ENCODE measurements at regions not wholly inside any gene's neighbourhood (a gene's known extent, or its start where the extent isn't known, plus 50 kb on each side); places are given as distances from the start of the nearest gene placed in this dataset.
A peak's percentile ranks its signal among the peaks of the same experiment; 100 is the strongest.

- peak; percentile 64 for DNase-seq (ENCODE audit: low spot score, unreplicated experiment)
- Mint-ChIP-seq H3K36me3 (ENCODE audit: insufficient read depth) (no peaks in the 10 kb centered on the region), H3K4me3 (ENCODE audit: low read depth) (no peak overlapping the region), H3K27ac (no peak overlapping the region), H3K27me3 (peaks cover 80% of the 10 kb centered on the region), H3K4me1 (ENCODE audit: low read depth) (peaks cover 5% of the 10 kb centered on the region), H3K9me3 (ENCODE audit: low read depth) (no peaks in the 10 kb centered on the region)
- TF ChIP-seq CTCF (IDR thresholded peaks at IDR 0.05; ENCODE audit: unreplicated experiment), result peak; percentile 96
Observed at GRCh38 chr15:70488002-70488605, 275.3 kb downstream of the UACA start.

GRCh38 chr15:70487387-70487740 is 276.0 kb downstream of the UACA start:
- no peak overlapping the region for H3K4me3 Mint-ChIP-seq (ENCODE audit: low read depth)
- H3K27me3 Mint-ChIP-seq, result peaks cover 86% of the 10 kb centered on the region
- no peak for TF ChIP-seq CTCF (IDR thresholded peaks at IDR 0.05; ENCODE audit: unreplicated experiment)
- H3K27ac Mint-ChIP-seq, result no peak overlapping the region
- no peaks in the 10 kb centered on the region for H3K36me3 Mint-ChIP-seq (ENCODE audit: insufficient read depth)
- no peak for DNase-seq (ENCODE audit: low spot score, unreplicated experiment)
- peaks cover 2% of the 10 kb centered on the region for H3K4me1 Mint-ChIP-seq (ENCODE audit: low read depth)
- H3K9me3 Mint-ChIP-seq (ENCODE audit: low read depth), result no peaks in the 10 kb centered on the region

GRCh38 chr15:70486451-70487386 is 276.6 kb downstream of the UACA start:
- Mint-ChIP-seq H3K27me3 (peaks cover 83% of the 10 kb centered on the region), H3K27ac (no peak overlapping the region), H3K36me3 (ENCODE audit: insufficient read depth) (no peaks in the 10 kb centered on the region), H3K4me1 (ENCODE audit: low read depth) (no peaks in the 10 kb centered on the region), H3K9me3 (ENCODE audit: low read depth) (no peaks in the 10 kb centered on the region), H3K4me3 (ENCODE audit: low read depth) (no peak overlapping the region)
- no peak for TF ChIP-seq CTCF (IDR thresholded peaks at IDR 0.05; ENCODE audit: unreplicated experiment)
- DNase-seq (ENCODE audit: low spot score, unreplicated experiment), result no peak

- no peak for DNase-seq (ENCODE audit: low spot score, unreplicated experiment)
- no peaks in the 10 kb centered on the region for H3K4me1 Mint-ChIP-seq (ENCODE audit: low read depth)
- H3K36me3 Mint-ChIP-seq (ENCODE audit: insufficient read depth), result no peaks in the 10 kb centered on the region
- TF ChIP-seq CTCF (IDR thresholded peaks at IDR 0.05; ENCODE audit: unreplicated experiment), result no peak
- H3K27ac Mint-ChIP-seq, result no peak overlapping the region
- H3K4me3 Mint-ChIP-seq (ENCODE audit: low read depth), result no peak overlapping the region
- H3K9me3 Mint-ChIP-seq (ENCODE audit: low read depth), result no peaks in the 10 kb centered on the region
- H3K27me3 Mint-ChIP-seq, result peaks cover 76% of the 10 kb centered on the region
Observed at GRCh38 chr15:70486012-70486411, 277.3 kb downstream of the UACA start.

GRCh38 chr15:70484993-70485392 is 278.4 kb downstream of the UACA start:
- no peaks in the 10 kb centered on the region for H3K4me1 Mint-ChIP-seq (ENCODE audit: low read depth)
- no peaks in the 10 kb centered on the region for H3K36me3 Mint-ChIP-seq (ENCODE audit: insufficient read depth)
- DNase-seq (ENCODE audit: low spot score, unreplicated experiment), result no peak
- no peaks in the 10 kb centered on the region for H3K9me3 Mint-ChIP-seq (ENCODE audit: low read depth)
- no peak overlapping the region for H3K27ac Mint-ChIP-seq
- no peak overlapping the region for H3K4me3 Mint-ChIP-seq (ENCODE audit: low read depth)
- no peak for TF ChIP-seq CTCF (IDR thresholded peaks at IDR 0.05; ENCODE audit: unreplicated experiment)
- H3K27me3 Mint-ChIP-seq, result peaks cover 69% of the 10 kb centered on the region

All from progenitor cell of endocrine pancreas (in vitro differentiated cells).